H4 (cell line): ENCODE measurements at regions not wholly inside any gene's neighbourhood (a gene's known extent, or its start where the extent isn't known, plus 50 kb on each side); places are given as distances from the start of the nearest gene placed in this dataset.

Source experiments
- DNase-seq: peaks from one replicate; pipeline ENCODE4 v3.0.0-alpha.2; 2015; ENCODE audit warnings: low spot score

DNA sequence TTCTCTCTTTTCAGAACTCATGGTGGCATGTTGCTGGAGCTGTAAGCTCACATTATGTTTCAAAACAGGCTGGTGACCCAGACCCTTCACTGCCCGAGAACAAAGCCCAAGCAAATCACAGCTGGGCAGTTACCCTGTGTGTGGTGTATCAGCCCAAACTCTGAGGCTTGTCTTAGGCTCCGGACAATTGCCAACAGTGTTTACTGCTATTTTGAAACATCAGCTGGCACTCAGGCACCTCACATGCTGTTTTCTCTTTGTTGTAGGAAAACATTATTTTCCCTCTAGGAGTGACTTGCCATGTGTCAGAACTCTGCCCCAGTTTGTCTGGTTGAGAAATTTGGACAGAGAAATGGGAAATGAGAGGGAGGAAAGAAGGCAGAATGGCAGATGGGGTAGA, 237.6 kb upstream of the APCDD1 start:
- DNase-seq = no peak

DNA sequence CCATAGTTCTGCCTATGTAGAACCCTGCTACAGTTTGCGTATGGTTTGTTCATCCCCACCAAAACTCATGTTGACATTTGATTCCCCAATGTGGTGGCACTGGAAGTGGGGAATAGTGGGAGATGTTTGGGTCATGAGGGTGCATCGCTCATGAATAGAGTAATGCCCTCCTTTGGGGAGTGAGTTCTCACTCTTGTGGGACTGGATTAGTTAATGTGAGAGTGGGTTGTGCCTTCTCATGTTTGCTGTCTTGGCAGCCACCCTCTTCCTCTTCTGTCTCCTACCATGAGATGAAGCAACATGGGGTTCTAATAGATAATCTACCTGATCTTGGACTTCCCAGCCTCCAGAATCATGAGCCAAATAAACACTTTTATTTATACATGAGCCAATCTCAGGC, 237.2 kb upstream of the APCDD1 start:
- no peak for DNase-seq

DNA sequence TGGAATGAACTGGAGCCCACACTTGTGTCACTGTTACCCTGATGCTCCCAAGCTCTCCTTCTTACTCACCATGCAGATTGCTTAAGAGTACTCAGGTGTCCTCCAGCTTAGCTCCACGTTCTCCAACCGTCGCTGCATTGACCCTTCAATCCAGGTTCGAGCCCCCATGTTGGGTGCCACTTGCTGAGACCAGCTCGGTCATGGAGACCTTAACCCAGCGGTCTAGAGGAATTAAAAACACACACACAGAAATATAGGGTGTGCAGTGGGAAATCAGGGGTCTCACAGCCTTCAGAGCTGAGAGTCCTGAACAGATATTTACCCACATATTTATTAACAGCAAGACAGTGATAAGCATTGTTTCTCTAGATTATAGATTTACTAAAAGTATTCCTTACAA, 229.1 kb upstream of the APCDD1 start:
- no peak for DNase-seq

DNA sequence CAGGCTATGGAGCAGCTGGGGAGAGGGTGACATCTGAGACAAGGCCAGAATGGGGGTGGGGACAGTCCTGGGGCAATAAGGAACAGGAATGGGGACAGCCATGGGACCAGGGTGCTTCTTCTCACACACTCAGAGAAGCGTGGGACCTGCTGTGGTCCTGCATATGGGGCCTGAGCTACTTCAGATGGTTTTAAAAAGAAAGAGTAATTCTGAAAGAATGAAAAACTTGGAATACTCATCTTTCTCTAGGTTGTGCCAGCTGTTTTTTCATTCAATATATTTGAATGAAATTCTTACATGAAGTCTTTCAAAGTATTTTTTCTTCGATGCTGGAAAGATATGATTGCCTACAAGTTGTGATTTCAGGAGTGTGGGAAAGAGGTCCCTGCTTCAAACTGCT, 227.5 kb upstream of the APCDD1 start:
- DNase-seq = no peak

DNA sequence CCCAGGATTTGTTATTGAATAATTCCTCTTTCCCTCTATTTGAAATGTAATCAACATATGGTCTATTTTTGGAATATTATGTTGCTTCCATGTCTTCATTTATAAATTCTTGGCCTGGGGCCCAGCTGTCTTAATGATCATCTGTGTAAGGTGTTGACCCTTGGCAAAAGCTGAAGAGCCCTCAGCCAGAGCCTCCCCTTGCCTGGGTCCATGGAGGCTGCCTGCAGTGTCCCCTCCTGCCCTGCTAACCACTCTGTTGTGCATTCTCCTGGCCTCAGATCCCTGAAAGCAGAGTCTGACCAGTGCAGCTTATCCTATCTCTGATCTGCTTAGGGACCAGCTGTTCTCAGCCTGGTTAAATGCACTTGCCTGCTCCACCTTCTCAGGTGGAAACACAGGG, 226.1 kb upstream of the APCDD1 start:
- no peak for DNase-seq

DNA sequence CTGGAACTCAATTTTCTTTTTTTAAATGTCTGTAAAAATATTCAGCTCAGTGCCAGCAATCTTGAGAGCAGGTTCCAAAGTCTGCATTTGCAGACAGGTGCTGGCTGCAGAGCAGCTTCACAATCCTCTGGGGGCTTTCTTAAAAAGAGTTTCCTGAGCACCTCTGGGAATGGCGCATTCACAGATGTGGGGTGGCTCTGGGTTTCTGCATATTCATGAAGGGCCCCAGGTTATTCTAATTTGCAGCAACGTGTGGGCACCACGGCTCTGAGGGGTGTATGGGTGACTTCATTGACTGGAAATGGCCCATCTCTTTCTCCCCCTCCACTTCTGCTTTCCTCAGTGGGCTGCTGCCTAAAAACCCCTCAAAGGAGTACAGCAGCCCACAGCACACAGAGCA, 225.0 kb upstream of the APCDD1 start:
- no peak for DNase-seq

DNA sequence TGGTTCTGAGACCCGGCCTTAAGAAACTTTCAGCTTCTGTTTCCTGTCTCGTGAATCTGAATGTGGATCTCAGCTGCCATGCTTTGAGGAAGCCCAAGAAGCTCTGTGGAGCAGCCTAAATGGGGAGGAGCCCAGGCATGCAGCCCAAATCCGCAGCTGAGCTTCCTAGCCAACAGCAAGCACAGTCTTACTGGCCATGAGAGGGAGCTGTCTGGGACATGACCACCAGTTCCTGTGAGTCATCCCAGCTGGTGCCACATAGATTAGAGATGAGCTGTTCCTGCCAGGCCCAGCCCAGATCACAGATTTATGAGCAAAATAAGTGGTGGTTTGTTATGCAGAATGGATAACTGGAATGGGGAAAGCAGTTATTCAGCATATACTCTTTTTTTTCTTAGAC, 224.4 kb upstream of the APCDD1 start:
- peak; percentile 84 for DNase-seq

DNA sequence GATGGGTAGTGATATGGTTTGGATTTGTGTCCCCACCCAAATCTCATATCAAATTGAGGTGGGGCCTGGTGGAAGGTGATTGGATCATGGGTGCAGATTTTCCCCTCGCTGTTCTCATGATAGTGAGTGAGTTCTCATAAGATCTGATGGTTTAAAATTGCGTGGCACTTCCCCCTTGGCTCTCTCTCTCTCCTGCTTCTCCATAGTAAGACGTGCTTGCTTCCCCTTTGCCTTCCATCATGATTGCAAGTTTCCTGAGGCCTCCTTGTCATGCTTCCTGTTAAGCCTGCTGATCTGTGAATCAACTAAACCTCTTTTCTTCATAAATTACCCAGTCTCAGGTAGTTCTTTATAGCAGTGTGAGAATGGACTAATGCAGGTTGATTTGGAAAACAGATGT, 223.2 kb upstream of the APCDD1 start:
- DNase-seq = no peak

DNA sequence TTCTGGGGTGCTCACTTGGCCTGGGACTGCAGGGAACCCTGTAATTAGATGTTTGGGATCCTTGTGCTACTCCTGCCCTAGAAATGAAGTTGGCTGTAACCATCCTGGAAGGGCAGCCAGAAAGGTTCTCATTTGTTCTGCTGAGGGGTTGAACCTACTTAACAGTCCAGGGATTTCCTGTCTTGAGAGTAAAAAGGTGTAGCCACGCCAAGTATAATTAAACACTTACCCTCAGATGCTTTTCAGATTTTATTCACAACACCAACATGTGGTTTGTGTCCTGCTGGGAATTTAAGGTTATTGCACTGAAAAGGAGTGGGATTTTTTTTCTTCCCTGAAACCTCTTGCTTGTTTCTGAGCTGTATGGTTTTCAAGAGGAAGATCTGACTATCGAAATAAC, 222.4 kb upstream of the APCDD1 start:
- peak; percentile 11 for DNase-seq

DNA sequence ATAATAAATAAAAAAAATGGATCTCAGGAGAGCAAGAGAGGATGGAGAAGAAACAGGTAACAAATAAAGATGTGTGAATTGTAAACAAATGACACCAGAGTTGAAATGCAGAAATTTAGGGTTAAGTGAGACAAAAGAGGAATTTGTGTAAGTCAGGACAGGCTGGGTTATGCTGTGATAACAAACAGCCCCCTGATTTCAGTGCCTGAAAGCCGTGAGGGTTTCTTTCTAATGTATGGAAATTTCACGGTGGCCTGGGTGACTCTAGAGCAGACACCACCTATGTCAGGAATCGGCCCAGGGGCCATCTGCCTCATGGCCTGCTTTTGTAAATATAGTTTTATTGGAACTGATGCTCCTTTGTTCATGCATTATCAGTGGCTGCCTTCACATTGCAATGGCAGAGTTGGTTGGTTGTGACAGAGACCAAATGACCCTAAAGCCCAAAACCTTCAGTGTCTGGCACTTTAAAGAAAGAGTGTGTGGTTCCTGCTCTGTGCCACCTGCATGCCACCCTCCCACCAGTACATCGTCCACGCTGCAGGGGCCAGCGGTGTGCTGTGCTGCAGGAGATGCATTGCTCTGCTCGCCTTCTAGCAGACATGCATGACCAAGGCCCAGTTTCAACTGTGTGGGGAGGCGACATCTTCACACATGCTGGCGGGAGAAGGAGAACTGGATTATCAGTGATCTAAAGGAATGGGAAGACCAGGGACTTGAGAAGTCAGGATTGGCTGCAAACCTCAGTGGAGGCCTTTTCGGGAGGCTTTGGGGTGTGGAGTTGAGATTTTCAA, 221.2 kb upstream of the APCDD1 start:
- DNase-seq = no peak

DNA sequence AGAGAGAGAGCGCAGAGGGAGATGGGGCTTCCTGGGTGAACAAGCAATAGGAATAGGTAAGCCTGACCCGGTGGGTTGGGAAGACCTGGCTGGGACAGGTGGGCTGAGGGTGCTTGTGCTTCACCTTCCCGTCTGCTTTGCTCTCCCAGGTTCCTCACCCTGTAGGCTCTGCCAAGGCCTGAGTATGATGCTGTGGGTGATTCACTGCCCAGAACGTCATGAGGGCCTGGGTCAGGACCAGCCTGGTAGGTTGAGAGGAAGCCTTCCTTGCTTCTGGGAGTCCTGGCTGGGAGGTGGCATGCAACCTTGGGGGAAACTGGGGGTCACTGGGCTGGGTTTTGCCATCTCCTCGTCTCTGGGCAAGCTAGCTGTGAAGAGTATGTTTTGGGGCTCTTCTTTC, 220.2 kb upstream of the APCDD1 start:
- DNase-seq = no peak

DNA sequence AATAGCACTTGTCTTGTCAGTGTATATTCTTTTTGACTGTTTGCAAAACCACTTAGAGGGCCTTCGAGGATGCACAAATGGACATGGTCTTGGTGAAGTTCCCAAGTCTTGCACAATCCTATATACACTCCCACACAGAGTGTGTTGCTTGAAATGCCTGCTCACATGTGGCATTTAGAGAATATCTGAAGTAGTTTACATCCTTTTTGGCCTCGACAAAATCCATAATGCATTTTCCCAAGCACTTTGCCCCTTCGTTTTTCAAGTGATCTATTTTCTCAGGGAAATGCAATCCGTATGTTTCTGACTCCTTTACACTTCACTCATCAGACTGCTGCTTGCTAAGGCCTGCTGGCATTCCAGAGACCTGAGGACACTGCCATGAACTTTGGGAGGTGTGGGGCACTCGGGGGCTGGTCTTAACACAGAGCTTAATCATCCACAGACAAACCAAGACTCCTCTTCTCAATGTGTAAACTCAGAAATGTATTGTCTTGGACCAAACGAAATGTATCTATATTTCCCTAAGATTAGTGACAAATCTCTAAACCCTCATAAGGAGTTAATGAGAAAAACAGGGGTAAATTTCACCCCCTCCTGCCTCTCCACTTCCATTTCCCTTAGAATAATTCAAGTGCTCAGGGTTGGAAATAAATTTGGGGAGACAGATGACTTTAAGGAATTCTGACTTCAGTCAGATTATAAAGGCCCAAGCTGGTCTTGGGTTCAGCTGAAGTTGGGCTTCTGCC, 219.3 kb upstream of the APCDD1 start:
- no peak for DNase-seq

DNA sequence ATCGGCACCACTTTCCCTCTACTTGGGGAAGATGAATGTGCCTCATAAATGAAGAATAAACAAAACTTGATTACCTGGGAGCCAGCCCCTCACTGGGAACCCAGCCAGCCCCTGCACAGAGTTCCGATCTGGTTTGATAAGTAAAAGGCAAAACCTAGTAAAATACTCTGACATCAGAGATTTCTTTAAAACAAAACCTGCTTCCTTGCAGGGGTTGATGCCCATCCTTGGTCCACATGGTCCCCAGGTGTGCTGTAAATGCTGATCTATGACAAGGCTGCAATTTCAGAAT, 218.8 kb upstream of the APCDD1 start:
- no peak for DNase-seq

DNA sequence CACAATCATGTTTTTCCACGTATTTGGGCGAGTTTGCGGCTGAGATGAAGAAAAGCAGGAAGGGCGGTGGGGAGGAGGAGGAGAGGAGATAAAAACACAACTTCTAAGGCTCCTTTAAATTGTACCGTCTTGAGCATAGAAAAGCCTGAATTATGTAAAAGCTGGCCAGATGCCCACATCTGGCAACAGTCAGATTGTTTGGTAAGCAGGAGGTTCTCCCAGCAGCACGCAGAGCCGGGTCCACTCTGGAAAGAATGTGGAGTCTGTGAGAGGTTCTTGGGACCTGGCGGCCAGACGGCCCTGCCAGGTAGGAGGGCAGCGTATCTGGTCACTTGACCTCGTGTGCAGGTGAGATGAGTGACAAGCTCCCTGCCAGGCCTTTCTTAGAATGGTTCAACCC, 215.3 kb upstream of the APCDD1 start:
- DNase-seq = no peak

DNA sequence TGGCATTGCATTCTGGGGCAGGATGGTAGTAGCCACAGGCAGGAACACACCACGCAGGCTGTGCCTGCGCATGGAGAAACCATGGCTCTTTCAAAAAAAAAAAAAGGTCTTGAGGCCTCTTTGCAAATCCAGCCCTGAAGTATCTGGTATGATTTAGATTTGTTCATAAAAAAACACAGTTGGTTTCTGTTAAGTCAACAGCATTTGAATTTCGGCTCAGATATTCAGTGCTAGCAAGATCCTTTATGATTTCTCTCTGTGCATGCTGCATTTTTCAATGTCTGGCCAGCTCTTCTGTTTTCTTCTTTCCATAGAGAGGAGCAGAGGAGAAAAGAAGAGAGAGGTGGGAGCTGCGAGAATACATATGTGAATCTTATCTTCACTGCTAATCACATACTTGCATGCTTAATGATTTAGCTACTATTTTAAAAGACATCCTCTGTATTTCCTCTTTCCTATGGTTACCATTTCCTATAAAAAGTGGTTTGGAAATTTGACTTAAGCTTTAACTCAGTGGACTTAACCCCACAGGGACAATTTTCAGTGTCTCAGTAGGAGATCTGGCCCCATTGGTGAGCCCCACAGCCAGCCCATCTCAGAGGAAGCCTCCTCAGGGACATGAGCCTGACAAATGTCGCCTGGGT, 214.3 kb upstream of the APCDD1 start:
- DNase-seq = no peak

DNA sequence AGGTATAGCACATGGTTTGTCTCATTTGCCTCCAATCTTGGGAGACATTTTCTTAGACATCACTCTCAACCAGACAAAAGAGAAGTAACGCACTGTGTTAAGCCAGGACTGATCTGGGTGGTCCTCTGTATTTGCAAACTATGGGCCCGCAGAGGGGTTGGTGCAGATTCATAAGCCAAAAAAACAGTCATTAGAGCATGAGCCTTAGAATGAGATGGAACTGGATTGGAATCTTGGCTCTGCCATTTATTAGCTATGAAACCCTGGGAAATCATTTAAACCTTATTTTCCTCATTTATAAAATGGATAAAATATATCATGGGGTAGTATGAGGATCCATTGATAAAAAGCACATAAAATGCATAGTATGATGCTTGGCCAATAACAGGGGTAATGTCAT, 213.5 kb upstream of the APCDD1 start:
- DNase-seq = no peak

DNA sequence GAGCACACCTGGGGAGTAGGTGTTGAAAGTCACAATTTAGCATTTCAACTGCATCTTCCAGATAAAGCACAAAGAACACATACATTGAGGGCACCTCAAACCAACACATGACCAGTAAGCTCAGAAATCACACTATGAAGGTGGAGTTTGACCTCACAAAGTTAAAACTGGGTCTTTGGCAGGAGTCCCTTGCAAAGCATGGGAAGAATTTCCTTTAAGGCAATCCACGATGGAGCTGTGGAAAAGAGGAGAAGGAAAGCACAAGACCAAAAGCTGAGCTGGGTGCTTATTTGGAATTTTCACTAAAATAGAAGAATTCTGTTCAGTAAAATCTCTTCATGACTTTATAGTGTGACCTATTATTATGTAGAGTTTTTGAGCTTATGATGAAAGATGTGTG, 212.9 kb upstream of the APCDD1 start:
- no peak for DNase-seq

DNA sequence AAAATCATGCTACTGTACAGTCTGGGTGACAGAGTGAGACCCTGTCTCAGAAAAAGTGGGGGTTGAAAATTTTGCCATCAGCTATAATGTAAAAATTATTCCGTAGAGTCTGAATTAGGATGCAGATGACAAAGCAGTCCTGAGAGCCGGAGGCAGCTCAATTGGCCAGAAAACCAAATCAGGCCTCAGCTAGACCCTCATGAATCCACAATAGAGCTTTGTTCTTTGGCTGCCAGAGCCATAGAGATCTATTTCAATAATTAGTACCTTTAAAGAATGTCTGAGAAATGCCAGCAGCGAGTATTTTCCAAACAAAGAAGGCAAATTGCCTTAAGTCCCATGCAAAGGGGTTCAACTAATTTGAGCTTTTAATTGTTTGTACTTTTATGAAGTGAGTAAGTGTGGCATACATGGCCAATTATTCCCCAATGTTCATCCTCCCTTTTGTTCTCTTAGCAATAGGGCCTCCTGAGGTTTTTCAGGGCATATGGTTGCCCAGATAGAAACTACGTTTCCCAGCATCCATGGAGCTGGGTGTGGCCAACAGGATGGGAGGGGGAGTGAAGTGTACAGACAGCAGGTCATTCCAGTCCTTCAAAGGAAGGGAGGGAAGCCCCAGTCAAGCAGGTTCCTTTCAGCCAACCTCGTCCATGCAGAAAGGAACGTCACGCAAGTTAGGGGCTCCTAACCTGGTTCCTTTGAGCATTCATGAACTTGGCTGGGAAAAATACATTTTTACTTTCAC, 211.3 kb upstream of the APCDD1 start:
- no peak for DNase-seq

DNA sequence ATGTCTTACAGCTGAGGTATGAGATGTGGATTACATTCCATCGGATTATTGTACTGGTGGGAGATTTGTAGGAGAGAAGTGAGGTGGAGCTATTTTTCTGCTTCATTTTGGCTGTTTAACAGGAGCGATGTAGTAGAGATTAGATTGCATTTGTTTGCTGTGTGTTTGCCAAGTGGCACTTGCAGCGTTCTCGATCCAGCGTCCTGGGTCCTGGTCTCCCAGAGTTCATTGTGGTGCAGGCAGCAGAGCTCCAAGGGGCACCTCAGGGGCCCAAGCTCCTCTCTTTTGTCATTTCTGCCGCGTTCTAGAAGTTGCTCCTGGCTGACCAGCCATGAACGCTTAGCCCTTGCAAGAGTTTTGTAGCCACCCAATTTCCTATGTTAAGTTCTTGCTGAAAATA, 210.1 kb upstream of the APCDD1 start:
- DNase-seq = no peak

DNA sequence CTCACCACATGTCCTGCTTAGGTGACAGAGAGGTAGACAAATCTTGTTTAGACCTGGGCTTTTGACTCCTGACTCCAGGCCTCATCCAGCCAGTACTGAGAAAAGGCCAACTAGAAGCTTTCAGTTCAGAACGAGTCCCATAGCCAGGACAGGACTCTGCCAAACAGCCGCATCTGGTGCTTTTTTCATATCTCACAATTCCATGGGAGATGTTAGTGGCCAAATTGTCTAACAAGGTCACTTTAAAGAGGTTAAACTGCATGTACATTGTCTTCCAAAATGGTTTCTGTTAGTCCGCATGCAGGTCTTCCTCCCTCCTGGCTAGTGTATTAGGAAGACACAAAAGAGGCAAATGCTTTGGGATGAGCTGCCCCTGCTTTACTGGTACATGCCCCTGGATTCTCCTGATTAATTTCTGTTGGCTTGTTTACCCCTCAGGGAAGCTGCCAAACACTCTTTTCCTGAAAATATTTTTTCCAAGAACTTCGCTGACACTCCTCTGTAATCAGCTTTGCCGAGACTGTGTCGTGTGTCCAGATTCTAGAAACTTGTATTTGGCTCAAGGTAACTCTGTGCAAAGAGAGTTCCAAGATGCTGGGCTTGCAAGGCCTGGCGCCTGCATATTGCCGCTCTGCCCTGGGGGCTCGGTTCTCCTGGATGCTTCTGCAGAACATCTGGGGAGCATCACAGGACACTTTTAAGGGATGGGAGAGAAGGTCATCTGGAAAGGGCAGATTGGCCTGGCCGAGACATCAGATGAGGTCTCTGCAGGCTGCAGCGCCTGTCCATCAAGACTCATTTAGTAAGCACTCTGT, 209.2 kb upstream of the APCDD1 start:
- DNase-seq = no peak

DNA sequence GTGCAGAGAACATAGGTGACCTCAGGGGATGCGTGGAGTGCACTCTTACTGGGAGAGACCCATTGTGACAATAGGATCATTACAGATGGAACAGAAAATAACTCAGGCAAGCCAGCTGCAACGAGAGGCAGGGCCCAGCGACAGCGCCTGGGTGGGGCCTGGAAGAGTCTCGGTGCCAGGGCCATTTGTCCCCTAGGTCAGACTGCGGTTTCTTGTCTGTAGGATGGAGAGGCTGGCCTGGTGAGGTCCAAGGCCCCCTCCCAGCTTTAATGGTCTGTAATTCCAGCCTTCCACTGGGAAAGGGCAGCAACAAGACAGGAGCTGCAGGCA, 208.6 kb upstream of the APCDD1 start:
- no peak for DNase-seq
